ENCODE measurements at regions not wholly inside any gene's neighbourhood (a gene's known extent, or its start where the extent isn't known, plus 50 kb on each side); places are given as distances from the start of the nearest gene placed in this dataset.

GRCh38 chr5:86442036-86442745, 175.6 kb upstream of the COX7C start:
- no peaks in the 10 kb centered on the region for H3K27me3 ChIP-seq
- no peak overlapping the region for H3K4me3 ChIP-seq
- 49% methylated on average over 2 of the region's 2 CpGs for WGBS
- H3K4me1 ChIP-seq = no peaks in the 10 kb centered on the region
- TF ChIP-seq POLR2A (IDR thresholded peaks at IDR 0.05) (no peak), POLR2AphosphoS5 (IDR thresholded peaks at IDR 0.05) (no peak), EP300 (IDR thresholded peaks at IDR 0.05) (no peak), CTCF (IDR thresholded peaks at IDR 0.05) (no peak)
- no peak overlapping the region for H3K27ac ChIP-seq
- no peaks in the 10 kb centered on the region for H3K9me3 ChIP-seq
- no peak for DNase-seq (ENCODE audit: low spot score in 2 of 2)
- H3K36me3 ChIP-seq = no peaks in the 10 kb centered on the region

GRCh38 chr5:86447362-86447761, 170.4 kb upstream of the COX7C start:
- Histone ChIP-seq H3K36me3 (no peaks in the 10 kb centered on the region), H3K27ac (no peak overlapping the region), H3K27me3 (no peaks in the 10 kb centered on the region), H3K9me3 (no peaks in the 10 kb centered on the region), H3K4me3 (no peak overlapping the region), H3K4me1 (no peaks in the 10 kb centered on the region)
- DNase-seq (ENCODE audit: low spot score in 2 of 2) = no peak
- 85% methylated on average over 1 of the region's 1 CpG for WGBS
- TF ChIP-seq POLR2A (IDR thresholded peaks at IDR 0.05) = no peak

GRCh38 chr5:86452251-86452650, 165.5 kb upstream of the COX7C start:
- no peak for TF ChIP-seq CTCF (IDR thresholded peaks at IDR 0.05)
- TF ChIP-seq EP300 (IDR thresholded peaks at IDR 0.05) = no peak
- TF ChIP-seq POLR2A (IDR thresholded peaks at IDR 0.05) = no peak
- TF ChIP-seq POLR2AphosphoS5 (IDR thresholded peaks at IDR 0.05) = no peak

GRCh38 chr5:86460519-86460918, 157.2 kb upstream of the COX7C start:
- no peaks in the 10 kb centered on the region for H3K4me1 ChIP-seq
- 89% methylated on average over 16 of the region's 16 CpGs for WGBS
- DNase-seq (ENCODE audit: low spot score in 2 of 2) = no peak
- no peaks in the 10 kb centered on the region for H3K36me3 ChIP-seq
- no peaks in the 10 kb centered on the region for H3K27me3 ChIP-seq
- H3K27ac ChIP-seq = no peak overlapping the region
- TF ChIP-seq EP300 (IDR thresholded peaks at IDR 0.05) (no peak), POLR2AphosphoS5 (IDR thresholded peaks at IDR 0.05) (no peak), CTCF (IDR thresholded peaks at IDR 0.05) (no peak), POLR2A (IDR thresholded peaks at IDR 0.05) (no peak)
- no peak overlapping the region for H3K4me3 ChIP-seq
- H3K9me3 ChIP-seq = peaks cover 23% of the 10 kb centered on the region

More at GRCh38 chr5:86452251-86452650, 165.5 kb upstream of the COX7C start:
- H3K4me1 ChIP-seq = no peaks in the 10 kb centered on the region
- H3K27me3 ChIP-seq = no peaks in the 10 kb centered on the region
- H3K36me3 ChIP-seq = no peaks in the 10 kb centered on the region
- no peak overlapping the region for H3K4me3 ChIP-seq
- H3K9me3 ChIP-seq = peaks cover 5% of the 10 kb centered on the region
- no peak for DNase-seq (ENCODE audit: low spot score in 2 of 2)
- no peak overlapping the region for H3K27ac ChIP-seq

GRCh38 chr5:86461169-86461956, 156.4 kb upstream of the COX7C start:
- WGBS = 22% methylated on average over 4 of the region's 4 CpGs
- Histone ChIP-seq H3K9me3 (peaks cover 17% of the 10 kb centered on the region), H3K36me3 (no peaks in the 10 kb centered on the region), H3K27me3 (no peaks in the 10 kb centered on the region), H3K4me1 (no peaks in the 10 kb centered on the region), H3K27ac (no peak overlapping the region), H3K4me3 (no peak overlapping the region)
- no peak for DNase-seq (ENCODE audit: low spot score in 2 of 2)
- TF ChIP-seq POLR2AphosphoS5 (IDR thresholded peaks at IDR 0.05) (no peak), EP300 (IDR thresholded peaks at IDR 0.05) (no peak), POLR2A (IDR thresholded peaks at IDR 0.05) (no peak), CTCF (IDR thresholded peaks at IDR 0.05) (no peak)
